PFSK-1 (cell line): ENCODE measurements at regions not wholly inside any gene's neighbourhood (a gene's known extent, or its start where the extent isn't known, plus 50 kb on each side); places are given as distances from the start of the nearest gene placed in this dataset.

Source experiments
- POLR2AphosphoS5 ChIP-seq: IDR thresholded peaks from 2 replicates; pipeline ENCODE4 v1.6.1; 2012; ENCODE audit warnings: low read depth, mild to moderate bottlenecking, control low read depth, low read length, moderate library complexity
- REST ChIP-seq, 2 experiments: IDR thresholded peaks; 2 replicates each; pipeline versions ENCODE4 v1.6.1 to v1.8.0; 2011 to 2012; ENCODE audit warnings: low read depth in 2 of 2, low read length in 2 of 2, control low read depth in 1 of 2, inconsistent platforms in 1 of 2, mild to moderate bottlenecking in 1 of 2, moderate library complexity in 1 of 2; ENCODE audit not compliant: insufficient read depth in 1 of 2

- TF ChIP-seq POLR2AphosphoS5: no peak
- TF ChIP-seq REST (IDR thresholded peaks at IDR 0.05; ENCODE audit: insufficient read depth in 1 of 2, low read depth in 2 of 2, low read length in 2 of 2): no peak
These were observed 143.4 kb upstream of the ARHGAP5 start for GRCh38 chr14:31933716-31934115.
